Lung (tissue), 11 donors: ENCODE measurements at regions not wholly inside any gene's neighbourhood (a gene's known extent, or its start where the extent isn't known, plus 50 kb on each side); places are given as distances from the start of the nearest gene placed in this dataset.

ENCODE experiments used
- ATAC-seq: fragments of 200-7000 bp; cut with Tn5 transposase; one replicate; pipeline ENCODE4 v1.9.1; 2020; ENCODE audit warnings: moderate number of reproducible peaks; ENCODE audit not compliant: insufficient read depth, low FRiP score
- DNase-seq, 3 donors: peaks; one replicate each; pipeline ENCODE4 v3.0.0-alpha.2; 2013 to 2017
- H3K27ac ChIP-seq, 2 donors: one replicate each; pipeline ENCODE4 v1.5.1; 2013; ENCODE audit warnings: mild to moderate bottlenecking in 2 of 2, moderate library complexity in 2 of 2, control low read depth in 1 of 2, inconsistent platforms in 1 of 2, low read depth in 1 of 2, low read length in 1 of 2
- H3K27me3 ChIP-seq, 3 donors: one replicate each; pipeline ENCODE4 v1.5.1; 2013; ENCODE audit warnings: low read length in 2 of 3; ENCODE audit not compliant: control insufficient read depth in 3 of 3, insufficient read depth in 3 of 3
- H3K36me3 ChIP-seq, 4 donors: one replicate each; pipeline ENCODE4 v1.5.1; 2013; ENCODE audit warnings: low read length in 4 of 4, mild to moderate bottlenecking in 1 of 4, moderate library complexity in 1 of 4; ENCODE audit not compliant: control insufficient read depth in 4 of 4, insufficient read depth in 4 of 4
- H3K4me1 ChIP-seq, 5 donors: one replicate each; pipeline ENCODE4 v1.5.1; 2013; ENCODE audit warnings: low read length in 5 of 5, mild to moderate bottlenecking in 2 of 5, moderate library complexity in 1 of 5; ENCODE audit not compliant: control insufficient read depth in 5 of 5, insufficient read depth in 5 of 5
- H3K4me3 ChIP-seq: one replicate; pipeline ENCODE4 v1.5.1; 2013; ENCODE audit warnings: mild to moderate bottlenecking, control low read depth, moderate library complexity
- H3K9ac ChIP-seq, 2 donors: one replicate each; pipeline ENCODE4 v1.5.1; 2013; ENCODE audit warnings: low read length in 2 of 2, control low read depth in 1 of 2; ENCODE audit not compliant: insufficient read depth in 1 of 2
- H3K9me3 ChIP-seq, 4 donors: one replicate each; pipeline ENCODE4 v1.5.1; 2013; ENCODE audit warnings: low read length in 3 of 4, mild to moderate bottlenecking in 1 of 4, moderate library complexity in 1 of 4; ENCODE audit not compliant: control insufficient read depth in 4 of 4, insufficient read depth in 3 of 4
- WGBS, 2 donors: extraction: QIAGEN DNeasy Blood & Tissue Kit; methylation state at CpG; one replicate each; pipeline ENCODE4 v1.1.7; 2013; 5-methylcytosine and 5-hydroxymethylcytosine counted together
- TF ChIP-seq, protein P1 (sequence below): IDR thresholded peaks from 2 replicates; pipeline ENCODE4 v1.5.1; 2012; ENCODE audit warnings: mild to moderate bottlenecking; ENCODE audit errors: control extremely low read depth, extremely low read depth
- donor health status: control.
- donor health status: control.
- donor health status: Bipolar disorder and iron deficiency.
- donor health status: healthy.
- donor health status: DM: yes; HTN: yes; CAD: no.

DNA sequence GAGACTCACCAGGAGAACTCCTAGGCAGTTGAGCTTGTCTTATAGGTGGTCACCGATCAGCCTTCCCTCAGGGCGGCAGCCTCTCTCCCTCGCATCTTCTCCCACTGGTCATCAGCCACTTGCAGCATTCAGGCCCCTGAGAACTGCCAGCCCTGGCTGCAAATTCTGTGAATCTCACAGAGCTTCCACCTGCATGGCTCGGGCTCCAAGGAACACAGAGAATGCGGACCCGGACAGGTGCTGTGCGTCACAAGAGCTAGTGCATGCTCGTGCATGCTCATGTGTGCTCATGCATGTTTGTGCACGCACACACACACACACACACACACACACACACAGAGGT lies 176.9 kb downstream of the ARHGAP12 start:
- Histone ChIP-seq H3K4me3 (no peak overlapping the region), H3K27ac (peak overlapping the region in 1 of 2 donors; percentile 20), H3K36me3 (no peaks in the 10 kb centered on the region), H3K9ac (no peak overlapping the region), H3K27me3 (no peaks in the 10 kb centered on the region), H3K9me3 (no peaks in the 10 kb centered on the region), H3K4me1 (peaks cover 0 to 29% (median 15%) of the 10 kb centered on the region in 5 donors)
- DNase-seq = no peak
- TF ChIP-seq, protein P1, sequence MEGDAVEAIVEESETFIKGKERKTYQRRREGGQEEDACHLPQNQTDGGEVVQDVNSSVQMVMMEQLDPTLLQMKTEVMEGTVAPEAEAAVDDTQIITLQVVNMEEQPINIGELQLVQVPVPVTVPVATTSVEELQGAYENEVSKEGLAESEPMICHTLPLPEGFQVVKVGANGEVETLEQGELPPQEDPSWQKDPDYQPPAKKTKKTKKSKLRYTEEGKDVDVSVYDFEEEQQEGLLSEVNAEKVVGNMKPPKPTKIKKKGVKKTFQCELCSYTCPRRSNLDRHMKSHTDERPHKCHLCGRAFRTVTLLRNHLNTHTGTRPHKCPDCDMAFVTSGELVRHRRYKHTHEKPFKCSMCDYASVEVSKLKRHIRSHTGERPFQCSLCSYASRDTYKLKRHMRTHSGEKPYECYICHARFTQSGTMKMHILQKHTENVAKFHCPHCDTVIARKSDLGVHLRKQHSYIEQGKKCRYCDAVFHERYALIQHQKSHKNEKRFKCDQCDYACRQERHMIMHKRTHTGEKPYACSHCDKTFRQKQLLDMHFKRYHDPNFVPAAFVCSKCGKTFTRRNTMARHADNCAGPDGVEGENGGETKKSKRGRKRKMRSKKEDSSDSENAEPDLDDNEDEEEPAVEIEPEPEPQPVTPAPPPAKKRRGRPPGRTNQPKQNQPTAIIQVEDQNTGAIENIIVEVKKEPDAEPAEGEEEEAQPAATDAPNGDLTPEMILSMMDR = no peak
- no peak for ATAC-seq
- 66 to 78% methylated on average over 9 of the region's 9 CpGs for WGBS, 2 donors

DNA sequence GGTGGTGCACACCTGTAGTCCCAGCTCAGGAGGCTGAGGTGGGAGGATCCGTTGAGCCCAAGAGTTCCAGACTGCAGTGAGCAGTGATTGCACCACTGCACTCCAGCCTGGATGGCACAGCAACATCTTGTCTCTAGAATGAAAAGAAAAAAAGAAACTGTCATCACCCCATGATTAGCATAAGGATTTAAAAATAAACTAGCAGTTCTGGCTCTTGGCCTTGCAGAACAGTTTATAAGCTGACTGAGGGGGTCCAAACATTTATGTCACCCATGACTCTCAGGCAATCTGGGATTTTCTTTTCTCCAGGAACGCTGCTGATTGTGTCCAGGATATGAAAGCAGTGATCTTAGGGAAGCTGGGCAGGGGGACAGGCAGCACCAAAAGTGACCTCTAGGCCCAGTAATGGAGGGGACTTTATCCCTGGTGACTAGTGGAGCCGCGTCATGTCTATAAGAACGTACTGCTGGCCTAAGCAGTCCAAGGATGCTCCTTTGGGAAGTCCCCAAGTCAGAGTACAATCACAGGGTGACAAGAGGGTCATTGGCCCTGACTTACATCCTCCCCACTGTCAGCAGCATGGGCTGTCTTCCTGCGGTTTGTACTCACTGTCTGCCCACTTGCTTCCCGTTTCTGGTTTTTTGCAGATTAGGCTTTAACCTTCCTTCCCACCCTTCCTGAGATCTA lies 177.4 kb downstream of the ARHGAP12 start:
- 28 to 50% methylated on average over 7 of the region's 7 CpGs for WGBS, 2 donors
- Histone ChIP-seq H3K4me3 (no peak overlapping the region), H3K9me3 (no peaks in the 10 kb centered on the region), H3K9ac (peak overlapping the region in 1 of 2 donors; percentile 46), H3K27me3 (no peaks in the 10 kb centered on the region), H3K27ac (peak overlapping the region in 1 of 2 donors; percentile 15), H3K4me1 (peaks cover 0 to 29% (median 15%) of the 10 kb centered on the region in 5 donors), H3K36me3 (no peaks in the 10 kb centered on the region)
- ATAC-seq = peak; percentile 61
- DNase-seq = peak; percentile 36 to 82 (median 71)
- TF ChIP-seq, protein P1 = no peak

DNA sequence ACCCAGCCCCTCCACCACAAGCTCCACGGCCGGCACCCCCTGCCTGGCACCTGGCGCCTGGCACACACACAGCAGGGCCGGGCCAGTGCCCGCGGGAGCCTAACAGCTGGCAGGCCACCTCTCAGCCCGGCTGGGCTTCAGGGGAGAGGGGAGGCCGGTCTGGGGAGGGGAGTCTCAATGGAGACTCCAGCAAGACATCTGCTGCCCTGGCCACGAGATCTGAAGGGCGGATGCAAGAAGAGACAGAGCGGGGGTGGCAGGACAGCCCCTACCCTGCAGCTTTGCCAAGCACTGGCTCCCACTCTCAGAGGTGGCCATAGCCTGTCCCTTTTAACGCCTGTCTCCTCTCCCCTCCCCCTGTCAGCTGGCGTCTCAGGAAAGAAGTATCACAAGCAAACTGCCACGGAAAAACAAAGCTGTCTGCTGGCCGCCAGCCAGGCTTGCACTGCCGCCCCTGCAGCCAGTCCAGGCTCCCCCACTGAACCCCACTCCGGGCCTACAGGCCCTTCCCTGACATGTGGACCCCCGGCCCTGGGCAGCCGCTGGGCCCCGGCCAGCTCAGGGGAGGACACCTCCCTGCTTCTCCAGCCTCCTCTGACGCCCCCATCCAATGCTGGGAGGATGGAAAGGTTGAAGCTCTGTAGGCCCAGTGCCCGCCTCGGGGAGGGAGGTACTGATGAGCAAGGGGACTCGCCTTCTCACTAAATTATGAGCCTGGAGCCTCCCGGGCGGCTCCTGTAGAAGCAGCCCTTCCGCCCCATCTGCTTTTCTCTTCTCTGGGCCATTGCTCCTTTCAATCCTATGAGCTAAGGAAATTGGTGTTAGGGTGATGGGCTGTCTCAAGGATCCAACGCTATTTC lies 178.4 kb downstream of the ARHGAP12 start:
- no peaks in the 10 kb centered on the region for H3K27me3 ChIP-seq
- H3K4me3 ChIP-seq = no peak overlapping the region
- TF ChIP-seq, protein P1 = no peak
- ATAC-seq = no peak
- DNase-seq = peak; percentile 84 to 87 (median 84)
- H3K9ac ChIP-seq = no peak overlapping the region
- 45 to 55% methylated on average over 28 of the region's 28 CpGs for WGBS, 2 donors
- H3K27ac ChIP-seq = peak overlapping the region in 1 of 2 donors; percentile 62
- H3K36me3 ChIP-seq = no peaks in the 10 kb centered on the region
- H3K9me3 ChIP-seq = no peaks in the 10 kb centered on the region
- H3K4me1 ChIP-seq = peaks cover 0 to 29% (median 15%) of the 10 kb centered on the region in 5 donors
